ENCODE measurements at regions not wholly inside any gene's neighbourhood (a gene's known extent, or its start where the extent isn't known, plus 50 kb on each side); places are given as distances from the start of the nearest gene placed in this dataset.

DNA sequence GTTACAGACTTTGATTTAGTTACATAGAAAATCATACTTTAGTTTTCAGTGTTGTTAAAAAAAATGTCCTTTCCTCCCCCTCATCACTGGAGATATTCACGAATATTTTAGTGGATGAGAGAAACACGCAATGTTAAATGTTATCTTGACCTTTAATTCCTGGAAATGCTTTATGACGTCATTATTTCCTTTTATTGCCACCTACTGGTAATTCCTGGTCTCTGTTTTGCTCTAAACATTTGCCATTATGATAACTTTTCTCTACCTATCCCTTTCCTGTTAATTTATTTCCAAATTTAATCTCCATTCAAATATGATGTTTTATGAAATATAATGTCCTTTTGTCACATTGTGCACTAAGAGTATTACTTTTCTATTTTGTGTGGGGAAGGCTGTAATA lies 770.6 kb downstream of the FAM181B start:
- TF ChIP-seq, protein P1, sequence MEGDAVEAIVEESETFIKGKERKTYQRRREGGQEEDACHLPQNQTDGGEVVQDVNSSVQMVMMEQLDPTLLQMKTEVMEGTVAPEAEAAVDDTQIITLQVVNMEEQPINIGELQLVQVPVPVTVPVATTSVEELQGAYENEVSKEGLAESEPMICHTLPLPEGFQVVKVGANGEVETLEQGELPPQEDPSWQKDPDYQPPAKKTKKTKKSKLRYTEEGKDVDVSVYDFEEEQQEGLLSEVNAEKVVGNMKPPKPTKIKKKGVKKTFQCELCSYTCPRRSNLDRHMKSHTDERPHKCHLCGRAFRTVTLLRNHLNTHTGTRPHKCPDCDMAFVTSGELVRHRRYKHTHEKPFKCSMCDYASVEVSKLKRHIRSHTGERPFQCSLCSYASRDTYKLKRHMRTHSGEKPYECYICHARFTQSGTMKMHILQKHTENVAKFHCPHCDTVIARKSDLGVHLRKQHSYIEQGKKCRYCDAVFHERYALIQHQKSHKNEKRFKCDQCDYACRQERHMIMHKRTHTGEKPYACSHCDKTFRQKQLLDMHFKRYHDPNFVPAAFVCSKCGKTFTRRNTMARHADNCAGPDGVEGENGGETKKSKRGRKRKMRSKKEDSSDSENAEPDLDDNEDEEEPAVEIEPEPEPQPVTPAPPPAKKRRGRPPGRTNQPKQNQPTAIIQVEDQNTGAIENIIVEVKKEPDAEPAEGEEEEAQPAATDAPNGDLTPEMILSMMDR (conservative IDR thresholded peaks at IDR 0.05; ENCODE audit: low read depth, low read length): no peak
- TF ChIP-seq POLR2A (IDR thresholded peaks at IDR 0.05; ENCODE audit: low read depth, low read length) (no peak), MXI1 (IDR thresholded peaks at IDR 0.05; ENCODE audit: borderline replicate concordance, low read depth, low read length) (no peak), RFX5 (IDR thresholded peaks at IDR 0.05; ENCODE audit: low read depth, low read length) (no peak), SMC3 (IDR thresholded peaks at IDR 0.05; ENCODE audit: low read depth, low read length) (no peak), MAFK (IDR thresholded peaks at IDR 0.05; ENCODE audit: low read depth, low read length) (no peak), CEBPB (IDR thresholded peaks at IDR 0.05; ENCODE audit: low read depth, low read length) (no peak), MAZ (IDR thresholded peaks at IDR 0.05; ENCODE audit: borderline replicate concordance, low read depth, low read length) (no peak), FOS (IDR thresholded peaks at IDR 0.05; ENCODE audit: low read depth, low read length) (no peak)
- TF ChIP-seq, protein P2, sequence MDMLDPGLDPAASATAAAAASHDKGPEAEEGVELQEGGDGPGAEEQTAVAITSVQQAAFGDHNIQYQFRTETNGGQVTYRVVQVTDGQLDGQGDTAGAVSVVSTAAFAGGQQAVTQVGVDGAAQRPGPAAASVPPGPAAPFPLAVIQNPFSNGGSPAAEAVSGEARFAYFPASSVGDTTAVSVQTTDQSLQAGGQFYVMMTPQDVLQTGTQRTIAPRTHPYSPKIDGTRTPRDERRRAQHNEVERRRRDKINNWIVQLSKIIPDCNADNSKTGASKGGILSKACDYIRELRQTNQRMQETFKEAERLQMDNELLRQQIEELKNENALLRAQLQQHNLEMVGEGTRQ (IDR thresholded peaks at IDR 0.05; ENCODE audit: low read depth, low read length): no peak
